Activated CD8-positive, alpha-beta memory T cell treated with anti-CD3 and anti-CD28 coated beads for 36 hours (primary cell): ENCODE measurements at regions not wholly inside any gene's neighbourhood (a gene's known extent, or its start where the extent isn't known, plus 50 kb on each side); places are given as distances from the start of the nearest gene placed in this dataset.

Experiments
- CTCF ChIA-PET: fragments of 350-600 bp; sonication (Branson Sonifier 250); formaldehyde crosslinking; loops from one replicate; lab custom pipeline; 2021; ENCODE audit warnings: antibody characterized with exemption; lab: Charles Lee
- POLR2A ChIA-PET: fragments of 350-600 bp; sonication (Branson Sonifier 250); formaldehyde crosslinking; loops from one replicate; lab custom pipeline; 2021; ENCODE audit warnings: antibody characterized with exemption; lab: Charles Lee

- CTCF ChIA-PET: no interaction called here
- POLR2A ChIA-PET: no interaction called here
These were observed 57.3 kb downstream of the EVX1 start for GRCh38 chr7:27299861-27300260.

GRCh38 chr7:27300421-27300820 is 57.8 kb downstream of the EVX1 start:
- CTCF ChIA-PET: no interaction called here
- POLR2A ChIA-PET: no interaction called here

GRCh38 chr7:27302590-27302989 is 60.0 kb downstream of the EVX1 start:
- CTCF ChIA-PET: no interaction called here
- POLR2A ChIA-PET: no interaction called here

GRCh38 chr7:27303026-27303425 is 60.4 kb downstream of the EVX1 start:
- CTCF ChIA-PET: no interaction called here

GRCh38 chr7:27305854-27306253 is 63.3 kb downstream of the EVX1 start:
- POLR2A ChIA-PET: no interaction called here
- CTCF ChIA-PET: no interaction called here

More at GRCh38 chr7:27303026-27303425, 60.4 kb downstream of the EVX1 start:
- POLR2A ChIA-PET: no interaction called here

GRCh38 chr7:27312820-27313219 is 70.2 kb downstream of the EVX1 start:
- ChIA-PET POLR2A (no interaction called here), CTCF (no interaction called here)

GRCh38 chr7:27314111-27314510 is 71.5 kb downstream of the EVX1 start:
- POLR2A ChIA-PET: no interaction called here
- CTCF ChIA-PET: no interaction called here

GRCh38 chr7:27315066-27315465 is 72.5 kb downstream of the EVX1 start:
- CTCF ChIA-PET: no interaction called here

GRCh38 chr7:27316311-27316710 is 73.7 kb downstream of the EVX1 start:
- CTCF ChIA-PET: no interaction called here
- POLR2A ChIA-PET: no interaction called here

More at GRCh38 chr7:27315066-27315465, 72.5 kb downstream of the EVX1 start:
- POLR2A ChIA-PET: no interaction called here

GRCh38 chr7:27324246-27324645 is 81.6 kb downstream of the EVX1 start:
- CTCF ChIA-PET: no interaction called here
- POLR2A ChIA-PET: no interaction called here

- POLR2A ChIA-PET: no interaction called here
- CTCF ChIA-PET: no interaction called here
These were observed 87.3 kb downstream of the EVX1 start for GRCh38 chr7:27329909-27330308.

GRCh38 chr7:27339478-27339877 is 96.9 kb downstream of the EVX1 start:
- ChIA-PET POLR2A (no interaction called here), CTCF (interaction anchor here (0.6 kb wide), 1 partner anchor 307 kb away, joined by 4 read pairs; no protein-coding TSS in a partner anchor)

- ChIA-PET CTCF (no interaction called here), POLR2A (no interaction called here)
These were observed 101.9 kb downstream of the EVX1 start for GRCh38 chr7:27344471-27344870.

- ChIA-PET CTCF (no interaction called here), POLR2A (no interaction called here)
These were observed 102.7 kb downstream of the EVX1 start for GRCh38 chr7:27345164-27345887.

GRCh38 chr7:27345997-27346396 is 103.4 kb downstream of the EVX1 start:
- ChIA-PET CTCF (no interaction called here), POLR2A (no interaction called here)

- POLR2A ChIA-PET: no interaction called here
- CTCF ChIA-PET: no interaction called here
These were observed 104.1 kb downstream of the EVX1 start for GRCh38 chr7:27346531-27347275.

- POLR2A ChIA-PET: no interaction called here
- CTCF ChIA-PET: no interaction called here
These were observed 104.7 kb downstream of the EVX1 start for GRCh38 chr7:27347276-27347640.

- POLR2A ChIA-PET: no interaction called here
- CTCF ChIA-PET: no interaction called here
These were observed 107.0 kb downstream of the EVX1 start for GRCh38 chr7:27349621-27350020.

- CTCF ChIA-PET: interaction anchor here (0.6 kb wide), 1 partner anchor 93 kb away, joined by 3 read pairs; no protein-coding TSS in a partner anchor
These were observed 108.5 kb downstream of the EVX1 start for GRCh38 chr7:27351137-27351536.

GRCh38 chr7:27351786-27352185 is 109.2 kb downstream of the EVX1 start:
- CTCF ChIA-PET: interaction anchor here (0.6 kb wide), 1 partner anchor 92 kb away, joined by 3 read pairs; no protein-coding TSS in a partner anchor
- POLR2A ChIA-PET: no interaction called here

More at GRCh38 chr7:27351137-27351536, 108.5 kb downstream of the EVX1 start:
- POLR2A ChIA-PET: no interaction called here
